KMS-11 (cell line): ENCODE measurements at regions not wholly inside any gene's neighbourhood (a gene's known extent, or its start where the extent isn't known, plus 50 kb on each side); places are given as distances from the start of the nearest gene placed in this dataset.

ENCODE experiments used
- H2AFZ ChIP-seq: fragments of 200-600 bp; sonication (generic); 2 replicates; pipeline ENCODE4 v1.6.1; 2016; ENCODE audit warnings: antibody characterized with exemption, mixed run types, low read depth
- H3K27ac ChIP-seq: fragments of 200-600 bp; sonication (generic); 2 replicates; pipeline ENCODE4 v1.6.1; 2016; ENCODE audit warnings: mild to moderate bottlenecking, mixed run types
- H3K27me3 ChIP-seq: fragments of 200-600 bp; sonication (generic); 2 replicates; pipeline ENCODE4 v1.6.1; 2017; ENCODE audit warnings: mild to moderate bottlenecking, low read depth, mixed run types, moderate library complexity; ENCODE audit not compliant: insufficient read depth
- H3K36me3 ChIP-seq: fragments of 200-600 bp; sonication (generic); 2 replicates; pipeline ENCODE4 v1.6.1; 2017; ENCODE audit warnings: mild to moderate bottlenecking, mixed run types; ENCODE audit not compliant: insufficient read depth
- H3K4me1 ChIP-seq: fragments of 200-600 bp; sonication (generic); 2 replicates; pipeline ENCODE4 v1.6.1; 2016; ENCODE audit warnings: mild to moderate bottlenecking, low read depth, mixed run types; ENCODE audit not compliant: poor library complexity, severe bottlenecking
- H3K4me2 ChIP-seq: fragments of 200-600 bp; sonication (generic); 2 replicates; pipeline ENCODE4 v1.7.0; 2016; ENCODE audit warnings: mild to moderate bottlenecking, mixed run types
- H3K4me3 ChIP-seq: fragments of 200-600 bp; sonication (generic); IDR thresholded peaks from 2 replicates; pipeline ENCODE4 v1.6.1; 2017; ENCODE audit warnings: low read depth, low read length, mixed read lengths; ENCODE audit not compliant: insufficient read depth
- H3K79me2 ChIP-seq: fragments of 200-600 bp; sonication (generic); 2 replicates; pipeline ENCODE4 v1.6.1; 2016; ENCODE audit warnings: low read depth, mixed run types; ENCODE audit not compliant: insufficient read depth
- H3K9ac ChIP-seq: fragments of 200-600 bp; sonication (generic); 2 replicates; pipeline ENCODE4 v1.6.1; 2016; ENCODE audit warnings: mild to moderate bottlenecking, mixed run types
- H4K20me1 ChIP-seq: fragments of 200-600 bp; sonication (generic); 2 replicates; pipeline ENCODE4 v1.6.1; 2016; ENCODE audit warnings: mild to moderate bottlenecking, mixed run types; ENCODE audit not compliant: insufficient read depth
- TF ChIP-seq, protein P1 (sequence below): fragments of 200-600 bp; sonication (generic); conservative IDR thresholded peaks from 2 replicates; pipeline ENCODE4 v1.6.1; 2017; ENCODE audit warnings: low read depth, mild to moderate bottlenecking, antibody characterized with exemption, low read length, moderate library complexity, mixed read lengths

DNA sequence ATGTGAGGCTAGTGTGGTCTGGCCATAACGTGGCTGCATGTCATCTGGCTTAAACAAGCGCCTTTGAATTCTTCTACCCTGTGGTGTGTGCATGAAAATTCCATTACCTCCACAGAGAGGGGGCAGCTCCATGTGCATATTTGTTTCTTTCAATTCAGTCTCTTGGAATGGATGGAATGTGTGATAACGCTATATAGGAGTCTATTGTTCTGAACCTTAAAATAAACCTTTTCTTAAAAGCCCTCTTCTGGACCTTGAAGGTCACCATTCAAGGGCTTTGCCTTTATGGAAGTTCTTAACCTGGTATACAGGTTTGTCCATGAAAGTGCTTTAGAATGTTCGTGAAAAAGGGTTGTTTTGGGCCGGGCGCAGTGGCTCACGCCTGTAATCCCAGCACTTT, 118.2 kb upstream of the ADGRL2 start:
- H3K4me2 ChIP-seq: no peak overlapping the region
- H4K20me1 ChIP-seq: no peaks in the 10 kb centered on the region
- no peaks in the 10 kb centered on the region for H3K4me1 ChIP-seq
- H3K4me3 ChIP-seq: no peak overlapping the region
- no peak overlapping the region for H3K27ac ChIP-seq
- no peak overlapping the region for H3K9ac ChIP-seq
- TF ChIP-seq, protein P1, sequence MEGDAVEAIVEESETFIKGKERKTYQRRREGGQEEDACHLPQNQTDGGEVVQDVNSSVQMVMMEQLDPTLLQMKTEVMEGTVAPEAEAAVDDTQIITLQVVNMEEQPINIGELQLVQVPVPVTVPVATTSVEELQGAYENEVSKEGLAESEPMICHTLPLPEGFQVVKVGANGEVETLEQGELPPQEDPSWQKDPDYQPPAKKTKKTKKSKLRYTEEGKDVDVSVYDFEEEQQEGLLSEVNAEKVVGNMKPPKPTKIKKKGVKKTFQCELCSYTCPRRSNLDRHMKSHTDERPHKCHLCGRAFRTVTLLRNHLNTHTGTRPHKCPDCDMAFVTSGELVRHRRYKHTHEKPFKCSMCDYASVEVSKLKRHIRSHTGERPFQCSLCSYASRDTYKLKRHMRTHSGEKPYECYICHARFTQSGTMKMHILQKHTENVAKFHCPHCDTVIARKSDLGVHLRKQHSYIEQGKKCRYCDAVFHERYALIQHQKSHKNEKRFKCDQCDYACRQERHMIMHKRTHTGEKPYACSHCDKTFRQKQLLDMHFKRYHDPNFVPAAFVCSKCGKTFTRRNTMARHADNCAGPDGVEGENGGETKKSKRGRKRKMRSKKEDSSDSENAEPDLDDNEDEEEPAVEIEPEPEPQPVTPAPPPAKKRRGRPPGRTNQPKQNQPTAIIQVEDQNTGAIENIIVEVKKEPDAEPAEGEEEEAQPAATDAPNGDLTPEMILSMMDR: no peak
- H2AFZ ChIP-seq: no peak overlapping the region
- H3K36me3 ChIP-seq: no peaks in the 10 kb centered on the region
- no peaks in the 10 kb centered on the region for H3K79me2 ChIP-seq
- no peaks in the 10 kb centered on the region for H3K27me3 ChIP-seq

DNA sequence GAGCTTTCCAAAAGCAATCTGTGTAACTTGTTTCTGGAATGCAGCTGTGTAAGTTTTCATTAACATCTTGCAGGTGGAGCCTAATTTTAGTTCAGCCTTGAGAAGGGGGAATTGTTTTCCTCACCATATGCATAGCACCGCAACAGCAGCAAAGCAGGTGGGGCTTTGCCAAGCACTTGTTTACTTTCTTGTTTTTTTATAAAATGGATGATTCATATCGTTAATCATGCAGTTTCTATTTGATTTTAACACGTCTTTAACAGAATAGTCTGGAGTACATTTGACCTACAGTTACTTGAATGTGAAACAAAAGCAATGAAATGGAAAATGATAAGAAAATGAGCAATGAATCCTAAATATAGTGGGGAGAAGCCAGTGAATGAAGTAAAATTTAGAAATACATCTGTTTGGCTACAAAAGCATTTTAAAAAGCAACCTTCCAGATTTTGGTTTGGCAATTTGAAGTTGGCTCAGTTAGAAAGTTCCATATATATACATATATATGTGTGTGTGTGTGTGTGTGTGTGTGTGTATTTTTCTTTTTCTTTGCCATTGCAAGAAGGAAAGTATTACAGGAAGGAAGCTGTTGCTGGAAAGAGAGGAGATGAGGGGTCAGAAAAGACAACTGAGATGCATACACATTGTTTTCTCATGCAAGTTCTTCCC, 119.0 kb upstream of the ADGRL2 start:
- H3K4me3 ChIP-seq: no peak overlapping the region
- H2AFZ ChIP-seq: no peak overlapping the region

DNA sequence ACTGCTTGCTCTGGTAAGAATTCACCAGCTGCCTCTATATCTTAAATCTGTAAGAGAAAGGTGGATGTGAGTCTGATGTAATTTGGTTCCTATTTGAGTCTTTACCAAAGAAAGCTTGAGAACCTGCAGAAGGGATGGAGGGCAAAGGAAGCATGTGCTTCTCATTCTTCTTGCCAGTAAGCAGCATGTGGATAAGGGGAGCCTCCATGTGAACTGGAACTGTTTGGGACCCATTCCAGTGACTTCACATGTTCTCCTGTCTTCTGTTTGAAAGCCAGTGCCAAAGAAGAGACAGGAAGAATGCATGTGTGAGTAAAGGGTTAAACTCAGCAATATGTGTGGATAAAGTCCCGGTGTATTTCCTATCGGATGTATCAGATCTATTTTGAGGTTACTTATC, 119.6 kb upstream of the ADGRL2 start:
- no peak overlapping the region for H3K4me2 ChIP-seq

More for the DNA sequence above, 119.0 kb upstream of the ADGRL2 start:
- Histone ChIP-seq H3K9ac (no peak overlapping the region), H3K27me3 (no peaks in the 10 kb centered on the region), H4K20me1 (no peaks in the 10 kb centered on the region), H3K4me2 (no peak overlapping the region), H3K4me1 (no peaks in the 10 kb centered on the region), H3K79me2 (no peaks in the 10 kb centered on the region), H3K27ac (no peak overlapping the region), H3K36me3 (no peaks in the 10 kb centered on the region)
- TF ChIP-seq, protein P1: no peak

DNA sequence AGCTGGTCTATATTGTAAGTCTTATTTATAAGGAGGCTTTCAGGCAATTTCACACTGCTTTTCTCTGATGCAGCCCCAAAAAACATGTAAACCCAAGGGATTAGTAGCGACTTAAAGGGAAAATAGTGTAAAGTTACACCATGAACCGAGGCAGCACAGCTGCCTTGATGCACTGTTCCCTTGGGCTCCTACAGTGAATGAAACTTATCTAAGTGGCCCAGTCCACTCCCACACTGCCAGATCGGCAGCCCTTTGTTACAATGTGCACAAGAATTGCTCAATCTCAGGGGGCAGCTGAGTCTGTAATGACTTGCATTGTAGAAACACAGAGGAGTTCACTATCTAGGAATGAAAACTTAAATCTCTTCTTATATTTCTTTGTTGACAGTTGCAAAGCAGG, 120.8 kb upstream of the ADGRL2 start:
- H2AFZ ChIP-seq: no peak overlapping the region
- no peaks in the 10 kb centered on the region for H3K79me2 ChIP-seq
- no peak overlapping the region for H3K9ac ChIP-seq
- no peaks in the 10 kb centered on the region for H3K36me3 ChIP-seq
- H4K20me1 ChIP-seq: no peaks in the 10 kb centered on the region
- no peaks in the 10 kb centered on the region for H3K4me1 ChIP-seq
- no peaks in the 10 kb centered on the region for H3K27me3 ChIP-seq
- H3K4me3 ChIP-seq: no peak overlapping the region
- TF ChIP-seq, protein P1: no peak
- H3K27ac ChIP-seq: no peak overlapping the region
- H3K4me2 ChIP-seq: no peak overlapping the region

More for the DNA sequence above, 119.6 kb upstream of the ADGRL2 start:
- no peaks in the 10 kb centered on the region for H3K27me3 ChIP-seq
- H4K20me1 ChIP-seq: no peaks in the 10 kb centered on the region
- H3K36me3 ChIP-seq: no peaks in the 10 kb centered on the region
- TF ChIP-seq, protein P1: no peak
- H2AFZ ChIP-seq: no peak overlapping the region
- H3K27ac ChIP-seq: no peak overlapping the region
- H3K79me2 ChIP-seq: no peaks in the 10 kb centered on the region
- H3K4me1 ChIP-seq: no peaks in the 10 kb centered on the region
- H3K4me3 ChIP-seq: no peak overlapping the region
- H3K9ac ChIP-seq: no peak overlapping the region
